ENCODE measurements at regions not wholly inside any gene's neighbourhood (a gene's known extent, or its start where the extent isn't known, plus 50 kb on each side); places are given as distances from the start of the nearest gene placed in this dataset.
"Not testable (repeated sequence)": the region's sequence is repeated elsewhere in the genome, so short reads cannot be mapped to it uniquely, and the experiment has no call there.

- no peak for FAIRE-seq
These were observed 864.1 kb downstream of the DIAPH3 start for GRCh38 chr13:59299584-59299983.

DNA sequence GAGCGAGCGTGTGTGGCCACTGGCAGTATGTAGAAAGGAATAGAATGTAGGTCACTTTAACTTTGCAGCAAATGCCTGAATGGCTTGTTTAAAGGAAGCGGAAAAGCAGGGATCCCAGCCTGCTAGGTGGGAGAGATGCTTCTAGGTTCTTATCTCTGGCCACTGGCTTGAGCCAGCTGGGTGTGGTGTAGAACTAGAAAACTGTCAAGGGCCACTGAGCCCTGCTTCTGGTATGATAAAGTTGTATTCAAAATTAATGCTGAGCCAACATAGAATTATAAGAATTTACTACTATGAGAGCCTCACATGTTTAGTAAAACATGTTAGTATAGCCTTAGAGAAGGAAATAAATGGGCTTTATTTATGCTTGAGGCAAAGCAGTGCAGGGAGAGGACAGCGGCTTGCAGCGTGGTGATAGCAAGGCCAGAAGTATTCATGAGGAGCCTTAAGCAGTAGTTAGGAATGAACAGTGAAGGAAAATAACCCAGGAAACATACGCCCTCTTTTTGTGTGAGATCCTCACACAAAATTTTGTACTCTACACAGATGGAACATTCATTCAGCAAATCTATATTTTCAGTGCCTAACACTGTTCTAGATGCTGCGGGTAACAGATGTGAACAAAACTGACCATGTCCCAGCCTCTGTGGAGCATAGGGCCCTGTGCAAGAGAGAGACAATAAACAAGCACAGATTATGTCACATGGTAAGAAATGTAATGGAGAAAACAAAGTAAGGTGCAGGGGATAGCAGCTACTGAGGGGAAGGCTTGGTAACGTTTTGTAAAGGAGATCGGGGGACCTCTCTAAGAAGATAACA, 863.2 kb downstream of the DIAPH3 start:
- FAIRE-seq (no peak), DNase-seq (ENCODE audit: extremely low spot score, insufficient read length, low read depth) (no peak)

More at GRCh38 chr13:59299584-59299983, 864.1 kb downstream of the DIAPH3 start:
- DNase-seq (ENCODE audit: extremely low spot score, insufficient read length, low read depth): no peak

DNA sequence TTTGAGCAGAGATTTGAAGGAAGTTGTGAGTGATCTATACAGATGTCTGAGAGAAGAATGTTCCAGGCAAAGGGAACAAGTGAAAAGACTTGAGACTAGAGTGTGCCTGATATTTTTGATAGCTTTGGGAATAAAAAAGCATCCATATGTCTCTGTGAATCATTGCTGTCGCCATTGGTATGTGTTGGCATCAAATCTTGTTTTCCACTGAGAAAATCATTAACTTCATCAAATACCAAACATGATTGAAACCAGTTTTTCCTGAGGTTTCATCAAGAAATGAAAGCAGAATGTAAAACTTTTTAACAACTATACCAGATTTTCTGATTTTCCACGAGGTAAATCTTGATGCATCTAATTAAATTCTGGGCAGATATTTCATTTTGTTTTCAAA, 862.6 kb downstream of the DIAPH3 start:
- no peak for FAIRE-seq

GRCh38 chr13:59303433-59303832, 860.3 kb downstream of the DIAPH3 start:
- no peak for DNase-seq (ENCODE audit: extremely low spot score, insufficient read length, low read depth)
- no peak for FAIRE-seq

More for the DNA sequence above, 862.6 kb downstream of the DIAPH3 start:
- no peak for DNase-seq (ENCODE audit: extremely low spot score, insufficient read length, low read depth)

DNA sequence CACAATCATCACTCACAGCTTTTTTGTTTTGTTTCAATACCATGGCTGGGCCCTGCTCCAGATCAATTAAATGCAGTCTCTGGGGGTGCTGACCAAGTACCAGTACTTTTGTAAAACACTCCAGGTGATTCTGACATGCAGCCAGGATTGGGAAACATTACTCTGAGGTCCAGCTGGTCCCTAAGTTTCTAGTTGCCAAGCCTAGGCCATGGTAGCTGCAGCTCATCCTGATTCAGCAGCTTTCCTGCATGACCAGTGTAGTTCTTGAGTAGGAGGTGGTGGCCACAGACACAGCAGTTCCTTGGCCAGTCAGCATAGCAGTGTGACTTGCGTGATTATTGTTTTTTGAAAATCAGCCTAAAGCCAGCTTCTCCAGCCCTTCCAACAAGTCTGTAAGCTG, 859.1 kb downstream of the DIAPH3 start:
- FAIRE-seq: no peak
- no peak for DNase-seq (ENCODE audit: extremely low spot score, insufficient read length, low read depth)

- DNase-seq (ENCODE audit: extremely low spot score, insufficient read length, low read depth) (no peak), FAIRE-seq (no peak)
These were observed 857.8 kb downstream of the DIAPH3 start for GRCh38 chr13:59305896-59306295.

DNA sequence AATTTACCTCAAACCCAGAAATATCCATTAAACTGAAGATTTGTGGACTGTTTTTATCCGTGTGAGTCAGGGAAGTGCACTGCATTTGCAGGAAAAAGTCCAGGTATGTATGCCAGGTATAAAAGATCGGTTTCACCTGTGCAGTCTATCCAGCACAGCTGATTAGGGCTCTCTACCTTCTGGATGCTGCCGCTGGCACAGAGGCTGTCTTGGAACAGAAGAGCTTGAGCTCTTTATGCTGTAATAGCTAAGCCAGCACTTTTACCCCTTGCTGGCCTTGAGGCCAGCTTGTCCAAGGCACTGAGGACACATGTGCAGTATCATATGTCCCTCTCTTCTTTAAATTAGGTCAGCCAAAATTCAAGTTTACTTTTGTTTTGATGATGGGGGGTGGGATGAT, 851.0 kb downstream of the DIAPH3 start:
- DNase-seq (ENCODE audit: extremely low spot score, insufficient read length, low read depth) (no peak), FAIRE-seq (no peak)

DNA sequence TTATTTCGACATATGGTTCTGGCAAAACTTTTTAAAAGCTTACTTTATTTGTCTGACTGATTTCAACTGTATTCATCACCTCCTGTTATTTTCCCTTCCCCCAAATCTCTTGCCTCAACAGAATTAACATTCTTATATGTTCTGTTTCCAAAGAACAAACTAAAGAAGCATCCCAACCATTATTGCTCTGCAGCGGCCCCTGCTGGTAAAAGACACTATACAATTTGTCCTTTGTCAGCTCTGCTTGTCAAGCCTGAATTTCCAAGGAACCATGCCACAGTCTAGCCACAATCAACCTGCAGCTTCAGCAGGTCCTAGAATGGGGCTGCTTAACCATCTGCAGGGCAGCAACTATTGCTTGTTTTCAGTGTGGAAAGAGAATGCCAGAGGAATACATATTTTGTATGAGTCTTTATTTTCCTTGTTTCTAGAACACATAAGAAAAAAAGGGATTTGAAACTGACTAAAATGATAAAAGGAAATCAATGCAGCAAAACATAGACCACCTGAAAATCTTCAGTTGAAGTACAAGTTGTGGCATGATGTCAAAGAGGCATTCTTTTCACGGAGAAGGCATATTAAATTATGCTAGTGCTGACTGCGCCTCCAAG, 845.3 kb downstream of the DIAPH3 start:
- peak; percentile 5 for FAIRE-seq

GRCh38 chr13:59319276-59319675, 844.5 kb downstream of the DIAPH3 start:
- FAIRE-seq: no peak
- DNase-seq (ENCODE audit: extremely low spot score, insufficient read length, low read depth): no peak

More for the DNA sequence above, 845.3 kb downstream of the DIAPH3 start:
- DNase-seq (ENCODE audit: extremely low spot score, insufficient read length, low read depth): peak; percentile 5

- FAIRE-seq (no peak), DNase-seq (ENCODE audit: extremely low spot score, insufficient read length, low read depth) (no peak)
These were observed 843.7 kb downstream of the DIAPH3 start for GRCh38 chr13:59320021-59320420.

- DNase-seq (ENCODE audit: extremely low spot score, insufficient read length, low read depth); FAIRE-seq: not testable (repeated sequence)
These were observed 839.3 kb downstream of the DIAPH3 start for GRCh38 chr13:59324401-59324800.

DNA sequence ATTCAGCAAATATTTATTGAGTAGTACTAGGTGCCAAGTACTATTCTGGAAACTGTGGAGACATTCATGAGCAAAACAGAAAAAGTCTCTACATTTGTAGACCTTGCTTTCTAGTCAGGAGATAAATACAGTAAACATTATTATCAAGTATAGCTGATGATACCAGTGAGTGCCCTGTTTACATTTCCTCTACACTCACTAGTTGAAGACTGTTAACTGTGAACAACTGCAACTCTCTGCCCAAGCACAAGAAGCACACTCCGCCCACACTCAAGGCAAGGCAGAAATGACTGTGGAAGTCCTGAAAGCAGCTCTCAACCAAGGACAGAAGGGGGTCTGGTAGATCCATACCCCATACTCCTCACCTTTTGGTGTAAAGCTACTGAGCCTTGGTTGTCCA, 837.0 kb downstream of the DIAPH3 start:
- FAIRE-seq: no peak
- no peak for DNase-seq (ENCODE audit: extremely low spot score, insufficient read length, low read depth)

DNA sequence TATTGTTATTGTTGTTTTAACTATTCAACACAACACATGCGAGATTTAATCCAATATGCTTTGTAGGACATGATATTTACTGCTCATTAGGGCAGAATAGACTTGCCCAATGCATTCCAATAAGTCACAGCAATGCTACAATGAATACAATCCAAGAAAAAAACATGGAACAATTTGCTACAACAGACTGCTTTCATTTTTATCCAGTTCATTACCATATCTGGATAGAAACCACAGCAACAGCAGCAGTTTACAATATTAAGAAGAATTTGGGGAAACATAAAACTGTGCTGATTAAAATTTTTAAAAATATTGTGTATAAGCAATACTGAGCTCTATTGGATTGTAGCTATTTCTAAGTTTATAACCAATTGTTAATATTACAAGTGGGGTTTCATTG, 833.0 kb downstream of the DIAPH3 start:
- FAIRE-seq (no peak), DNase-seq (ENCODE audit: extremely low spot score, insufficient read length, low read depth) (no peak)

- FAIRE-seq (no peak), DNase-seq (ENCODE audit: extremely low spot score, insufficient read length, low read depth) (no peak)
These were observed 830.8 kb downstream of the DIAPH3 start for GRCh38 chr13:59332966-59333365.

DNA sequence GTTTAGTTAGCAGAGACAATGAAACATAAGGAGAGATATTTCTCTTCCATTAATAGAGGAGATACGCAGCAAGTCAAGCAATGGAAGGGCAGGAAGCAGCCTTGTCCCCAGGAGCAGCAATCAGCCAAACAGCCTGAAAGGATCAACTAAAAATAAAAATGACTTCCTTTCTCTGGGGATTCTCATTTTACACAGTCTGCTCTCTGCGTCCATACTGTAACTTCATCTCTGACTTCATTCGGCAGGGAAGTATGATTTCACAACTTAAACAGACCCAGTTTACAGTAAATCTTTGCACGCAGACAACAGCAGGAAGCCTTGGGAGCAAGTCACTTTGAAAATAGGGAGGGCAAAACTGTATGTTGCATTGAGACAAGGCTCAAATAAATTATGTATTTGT, 826.7 kb downstream of the DIAPH3 start:
- DNase-seq (ENCODE audit: extremely low spot score, insufficient read length, low read depth) (no peak), FAIRE-seq (no peak)

DNA sequence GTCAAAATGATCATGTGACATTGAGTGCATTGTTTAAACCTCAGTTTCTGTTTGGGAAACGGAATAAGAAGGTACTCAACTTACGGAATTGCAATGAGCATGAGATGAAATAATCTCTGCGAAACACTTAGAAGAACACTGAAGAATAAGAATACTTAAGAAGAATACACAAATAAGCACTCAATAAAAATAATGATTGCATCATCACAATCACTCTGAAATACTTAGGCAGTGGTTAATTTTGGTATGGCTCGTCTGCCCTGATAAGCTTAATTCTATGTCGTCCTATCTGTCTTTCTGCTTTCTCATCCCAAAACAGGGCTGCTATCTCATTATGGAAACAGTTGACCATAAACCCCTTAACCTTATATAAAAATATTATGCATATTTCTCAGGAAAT, 823.6 kb downstream of the DIAPH3 start:
- FAIRE-seq (no peak), DNase-seq (ENCODE audit: extremely low spot score, insufficient read length, low read depth) (no peak)

GRCh38 chr13:59340581-59340980, 823.1 kb downstream of the DIAPH3 start:
- no peak for DNase-seq (ENCODE audit: extremely low spot score, insufficient read length, low read depth)
- FAIRE-seq: no peak

- DNase-seq (ENCODE audit: extremely low spot score, insufficient read length, low read depth) (no peak), FAIRE-seq (no peak)
These were observed 821.3 kb downstream of the DIAPH3 start for GRCh38 chr13:59342400-59342799.

- DNase-seq (ENCODE audit: extremely low spot score, insufficient read length, low read depth): no peak
- FAIRE-seq: no peak
These were observed 820.6 kb downstream of the DIAPH3 start for GRCh38 chr13:59343132-59343531.

- no peak for DNase-seq (ENCODE audit: extremely low spot score, insufficient read length, low read depth)
- no peak for FAIRE-seq
These were observed 819.5 kb downstream of the DIAPH3 start for GRCh38 chr13:59343993-59344822.

DNA sequence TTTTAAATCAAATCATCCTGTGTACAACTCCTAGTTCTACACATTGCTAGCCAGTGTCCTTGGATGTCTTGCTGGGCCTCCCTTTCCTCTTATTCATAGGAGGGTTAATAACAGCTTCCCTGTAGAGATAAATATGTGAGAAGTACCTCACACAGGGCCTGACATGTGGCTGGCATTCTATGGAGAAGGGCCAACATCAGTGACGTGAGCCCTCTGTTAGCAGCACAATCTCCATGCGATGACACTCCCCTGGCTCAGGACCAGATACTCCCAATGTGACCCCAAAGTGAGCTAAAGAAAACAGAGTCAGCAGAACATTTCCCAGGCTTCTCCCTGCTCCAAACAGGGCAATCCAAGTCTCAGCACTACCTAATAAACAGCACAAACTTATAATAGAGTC, 818.4 kb downstream of the DIAPH3 start:
- no peak for FAIRE-seq
- no peak for DNase-seq (ENCODE audit: extremely low spot score, insufficient read length, low read depth)

Measured in GM18507 (cell line).